ENCODE measurements at regions not wholly inside any gene's neighbourhood (a gene's known extent, or its start where the extent isn't known, plus 50 kb on each side); places are given as distances from the start of the nearest gene placed in this dataset.

- no peak overlapping the region for H3K27ac ChIP-seq
- TF ChIP-seq POLR2A (IDR thresholded peaks at IDR 0.05) (no peak), EP300 (IDR thresholded peaks at IDR 0.05) (no peak), POLR2AphosphoS5 (IDR thresholded peaks at IDR 0.05) (no peak)
- TF ChIP-seq, protein P1, sequence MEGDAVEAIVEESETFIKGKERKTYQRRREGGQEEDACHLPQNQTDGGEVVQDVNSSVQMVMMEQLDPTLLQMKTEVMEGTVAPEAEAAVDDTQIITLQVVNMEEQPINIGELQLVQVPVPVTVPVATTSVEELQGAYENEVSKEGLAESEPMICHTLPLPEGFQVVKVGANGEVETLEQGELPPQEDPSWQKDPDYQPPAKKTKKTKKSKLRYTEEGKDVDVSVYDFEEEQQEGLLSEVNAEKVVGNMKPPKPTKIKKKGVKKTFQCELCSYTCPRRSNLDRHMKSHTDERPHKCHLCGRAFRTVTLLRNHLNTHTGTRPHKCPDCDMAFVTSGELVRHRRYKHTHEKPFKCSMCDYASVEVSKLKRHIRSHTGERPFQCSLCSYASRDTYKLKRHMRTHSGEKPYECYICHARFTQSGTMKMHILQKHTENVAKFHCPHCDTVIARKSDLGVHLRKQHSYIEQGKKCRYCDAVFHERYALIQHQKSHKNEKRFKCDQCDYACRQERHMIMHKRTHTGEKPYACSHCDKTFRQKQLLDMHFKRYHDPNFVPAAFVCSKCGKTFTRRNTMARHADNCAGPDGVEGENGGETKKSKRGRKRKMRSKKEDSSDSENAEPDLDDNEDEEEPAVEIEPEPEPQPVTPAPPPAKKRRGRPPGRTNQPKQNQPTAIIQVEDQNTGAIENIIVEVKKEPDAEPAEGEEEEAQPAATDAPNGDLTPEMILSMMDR (IDR thresholded peaks at IDR 0.05) = no peak
- H3K36me3 ChIP-seq = no peaks in the 10 kb centered on the region
- DNase-seq (no peak), ATAC-seq (ENCODE audit: low FRiP score in 2 of 2) (no peak)
- H3K4me3 ChIP-seq = no peak overlapping the region
- no peaks in the 10 kb centered on the region for H3K9me3 ChIP-seq
- H3K27me3 ChIP-seq = no peaks in the 10 kb centered on the region
- H3K4me1 ChIP-seq = no peaks in the 10 kb centered on the region
- 71 to 77% methylated on average over 2 of the region's 2 CpGs for WGBS, 2 donors
These were observed 152.1 kb downstream of the PCSK1 start for GRCh38 chr5:96280946-96281393.

GRCh38 chr5:96279801-96280542 is 153.1 kb downstream of the PCSK1 start:
- no peaks in the 10 kb centered on the region for H3K27me3 ChIP-seq
- ATAC-seq (ENCODE audit: low FRiP score in 2 of 2) = no peak
- TF ChIP-seq, protein P1 (IDR thresholded peaks at IDR 0.05) = no peak
- H3K36me3 ChIP-seq = no peaks in the 10 kb centered on the region
- no peak overlapping the region for H3K27ac ChIP-seq
- no peaks in the 10 kb centered on the region for H3K9me3 ChIP-seq
- 75 to 81% methylated on average over 6 of the region's 6 CpGs for WGBS, 2 donors
- DNase-seq = no peak
- no peak overlapping the region for H3K4me3 ChIP-seq
- no peaks in the 10 kb centered on the region for H3K4me1 ChIP-seq

DNA sequence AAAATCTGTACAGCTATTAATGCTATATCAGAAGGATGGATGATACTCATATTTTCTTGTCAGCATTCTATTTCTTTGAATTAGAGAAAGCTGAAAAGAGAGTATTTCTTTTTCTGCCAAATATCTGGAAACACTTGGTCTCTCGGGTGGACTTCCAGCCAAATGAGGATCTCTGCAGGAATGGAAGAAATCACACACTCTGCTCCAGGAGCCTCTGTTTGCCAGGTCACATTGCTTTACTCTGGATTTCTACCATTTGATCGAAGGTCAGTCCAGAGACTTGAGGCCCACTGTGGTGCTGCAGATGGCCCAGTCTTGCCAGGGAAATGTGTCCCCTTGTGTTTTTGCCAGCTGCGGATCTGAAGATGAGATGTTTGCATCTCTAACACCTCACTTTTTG is 154.1 kb downstream of the PCSK1 start:
- WGBS, 2 donors = 81 to 93% methylated on average over 3 of the region's 3 CpGs
- no peak for TF ChIP-seq EP300 (IDR thresholded peaks at IDR 0.05)
- no peak for TF ChIP-seq POLR2A (IDR thresholded peaks at IDR 0.05)
- no peak for TF ChIP-seq POLR2AphosphoS5 (IDR thresholded peaks at IDR 0.05)
- TF ChIP-seq, protein P1 (IDR thresholded peaks at IDR 0.05) = no peak

DNA sequence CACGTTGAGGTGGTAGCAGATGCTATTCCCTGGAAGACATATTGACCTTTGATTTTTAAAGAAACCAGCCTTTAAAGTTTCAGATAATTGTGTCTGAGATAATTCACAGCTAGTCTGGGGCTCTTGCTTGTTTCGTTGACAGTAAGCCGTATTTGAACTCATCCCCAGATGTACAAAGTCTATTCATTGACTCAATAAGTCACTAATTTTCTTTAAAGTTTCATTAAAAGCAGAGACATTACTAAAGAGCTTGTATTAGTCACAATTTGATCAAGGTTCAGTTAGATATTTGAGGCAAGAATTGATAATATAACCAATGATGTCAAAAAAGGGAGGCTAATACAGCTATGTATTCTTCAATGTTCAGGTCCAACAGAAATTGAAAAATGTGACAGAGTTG is 158.0 kb downstream of the PCSK1 start:
- ATAC-seq (ENCODE audit: low FRiP score in 2 of 2) (no peak), DNase-seq (no peak)
- no peak for TF ChIP-seq EP300 (IDR thresholded peaks at IDR 0.05)
- TF ChIP-seq, protein P1 (IDR thresholded peaks at IDR 0.05) = no peak
- TF ChIP-seq POLR2A (IDR thresholded peaks at IDR 0.05) = no peak
- no peak for TF ChIP-seq POLR2AphosphoS5 (IDR thresholded peaks at IDR 0.05)
- Histone ChIP-seq H3K4me1 (no peaks in the 10 kb centered on the region), H3K36me3 (no peaks in the 10 kb centered on the region), H3K27me3 (no peaks in the 10 kb centered on the region), H3K9me3 (no peaks in the 10 kb centered on the region), H3K4me3 (no peak overlapping the region), H3K27ac (no peak overlapping the region)
- 77 to 83% methylated on average over 3 of the region's 3 CpGs for WGBS, 2 donors

More for the DNA sequence above, 154.1 kb downstream of the PCSK1 start:
- Histone ChIP-seq H3K4me1 (no peaks in the 10 kb centered on the region), H3K27ac (no peak overlapping the region), H3K4me3 (no peak overlapping the region), H3K36me3 (no peaks in the 10 kb centered on the region), H3K27me3 (no peaks in the 10 kb centered on the region), H3K9me3 (no peaks in the 10 kb centered on the region)
- DNase-seq (no peak), ATAC-seq (ENCODE audit: low FRiP score in 2 of 2) (peak in 1 of 2 donors; percentile 44)

- no peak for TF ChIP-seq POLR2AphosphoS5 (IDR thresholded peaks at IDR 0.05)
- no peak for TF ChIP-seq POLR2A (IDR thresholded peaks at IDR 0.05)
- TF ChIP-seq, protein P1 (IDR thresholded peaks at IDR 0.05) = no peak
- TF ChIP-seq EP300 (IDR thresholded peaks at IDR 0.05) = no peak
- ATAC-seq (ENCODE audit: low FRiP score in 2 of 2) (no peak), DNase-seq (no peak)
- H3K9me3 ChIP-seq = peaks cover 0 to 5% (median 4%) of the 10 kb centered on the region in 4 donors
- no peaks in the 10 kb centered on the region for H3K4me1 ChIP-seq
- no peaks in the 10 kb centered on the region for H3K27me3 ChIP-seq
- H3K36me3 ChIP-seq = no peaks in the 10 kb centered on the region
- 67 to 83% methylated on average over 1 of the region's 1 CpG for WGBS, 2 donors
- H3K27ac ChIP-seq = no peak overlapping the region
- no peak overlapping the region for H3K4me3 ChIP-seq
These were observed 167.6 kb downstream of the PCSK1 start for GRCh38 chr5:96265487-96265886.
